ENCODE measurements at regions not wholly inside any gene's neighbourhood (a gene's known extent, or its start where the extent isn't known, plus 50 kb on each side); places are given as distances from the start of the nearest gene placed in this dataset.

DNA sequence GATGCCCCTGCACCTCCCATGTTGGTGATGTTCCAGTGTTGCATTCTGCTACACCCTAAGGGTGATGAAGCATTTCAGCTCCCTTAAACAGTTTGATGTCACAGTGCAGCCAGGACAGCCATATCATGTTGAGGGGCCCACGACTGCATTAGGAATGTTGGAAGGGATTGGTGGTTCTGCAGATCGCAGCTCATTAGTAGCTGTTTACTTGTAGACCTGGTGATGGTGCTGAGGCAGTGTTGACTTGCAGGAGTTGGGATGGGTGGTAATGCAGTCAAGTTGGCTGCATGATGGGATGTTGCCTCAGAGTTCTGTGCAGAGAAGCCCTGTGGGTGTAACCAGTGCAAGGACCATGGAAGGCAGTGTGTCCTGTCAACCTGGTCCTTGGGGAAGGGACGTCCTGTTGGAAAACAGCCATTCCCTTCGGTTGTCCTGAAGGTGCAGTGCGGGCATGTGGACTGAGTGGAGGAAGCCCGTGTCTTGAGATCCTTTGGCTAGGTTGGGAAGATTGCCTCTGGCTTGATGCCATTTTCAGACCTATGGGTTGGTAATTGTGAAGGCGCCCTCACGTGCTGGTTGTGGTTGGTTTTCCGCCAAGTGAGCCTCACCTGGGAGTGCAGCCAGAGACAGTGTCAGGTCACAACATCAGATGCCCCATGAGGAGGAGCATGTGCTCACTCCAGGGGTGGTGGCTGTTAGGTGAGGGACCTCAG, 100.7 kb downstream of the SNRPN start:
- dilution Hi-C loops (cut with HindIII; ENCODE audit: low sequenced_read_pairs, unreplicated experiment), result no loop called here
- Histone ChIP-seq H4K5ac (ENCODE audit: low read depth, low read length) (no peak overlapping the region), H3K9me3 (ENCODE audit: control insufficient read depth, insufficient read depth, low read length) (peaks cover 100% of the 10 kb centered on the region), H3K79me1 (ENCODE audit: low read depth in 1 of 2, low read length in 2 of 2) (no peaks in the 10 kb centered on the region), H3K9ac (ENCODE audit: low read depth, low read length) (no peak overlapping the region), H4K8ac (ENCODE audit: low read depth in 2 of 2, low read length in 2 of 2) (no peak overlapping the region), H2BK5ac (ENCODE audit: low read depth, low read length, poor library complexity, severe bottlenecking) (no peak overlapping the region), H3K4me3 (ENCODE audit: insufficient read depth, low read depth, low read length) (no peak overlapping the region), H3K4ac (ENCODE audit: low read depth, low read length) (no peak overlapping the region), H3K18ac (ENCODE audit: low read depth, low read length) (no peak overlapping the region), H3K27ac (ENCODE audit: insufficient read depth, low read length) (no peak overlapping the region), H4K20me1 (ENCODE audit: insufficient read depth, low read length) (no peaks in the 10 kb centered on the region), H2BK20ac (ENCODE audit: low read depth, low read length) (no peak overlapping the region), H4K91ac (ENCODE audit: insufficient read depth, low read depth, low read length) (no peak overlapping the region), H2AFZ (replicated peaks; ENCODE audit: low read length, poor library complexity) (no peak overlapping the region), H3K4me1 (ENCODE audit: control insufficient read depth, insufficient read depth, low read length) (no peaks in the 10 kb centered on the region), H3K23ac (ENCODE audit: low read depth, low read length) (no peak overlapping the region), H3K9me1 (ENCODE audit: insufficient read depth, low read length) (no peaks in the 10 kb centered on the region), H2BK15ac (ENCODE audit: low read depth, low read length) (no peak overlapping the region), H3K27me3 (ENCODE audit: control insufficient read depth, insufficient read depth, low read length) (no peaks in the 10 kb centered on the region), H2AK9ac (replicated peaks; ENCODE audit: low read depth, low read length, poor library complexity) (no peak overlapping the region), H3K56ac (ENCODE audit: extremely low read depth, insufficient read depth, low read length) (no peak overlapping the region), H3K36me3 (ENCODE audit: control insufficient read depth, insufficient read depth, low read length) (peaks cover 99% of the 10 kb centered on the region), H3K4me2 (ENCODE audit: low read depth, low read length) (no peak overlapping the region), H2BK120ac (ENCODE audit: low read depth, low read length) (no peak overlapping the region), H2AK5ac (ENCODE audit: low read depth, low read length) (no peak overlapping the region), H3K14ac (replicated peaks; ENCODE audit: low read depth, low read length) (no peak overlapping the region)
- WGBS, 2 experiments (ENCODE audit: extremely low coverage in 2 of 2, insufficient read length in 1 of 2), result 73% methylated on average over 4 of the region's 9 CpGs; no CpG with 5 or more reads in 1 of the 2 experiments
- ChIA-PET CTCF (no interaction called here), POLR2A (ENCODE audit: unreplicated experiment) (no interaction called here)
- intact Hi-C loops (cut with micrococcal nuclease), result no loop called here
- ATAC-seq (ENCODE audit: low read depth), result no peak
- BruUV-seq (replicated peaks), result no TSS peak
- TF ChIP-seq SMC3 (IDR thresholded peaks at IDR 0.05; ENCODE audit: low read depth, low read length) (no peak), CEBPB (IDR thresholded peaks at IDR 0.05; ENCODE audit: low read depth, low read length) (no peak), MAZ (IDR thresholded peaks at IDR 0.05; ENCODE audit: borderline replicate concordance, low read depth, low read length) (no peak), BHLHE40 (IDR thresholded peaks at IDR 0.05; ENCODE audit: low read depth, low read length) (no peak), RCOR1 (IDR thresholded peaks at IDR 0.05; ENCODE audit: insufficient replicate concordance, low read length) (no peak), NFE2L2 (IDR thresholded peaks at IDR 0.05; ENCODE audit: low read depth, low read length) (no peak), MAFK (IDR thresholded peaks at IDR 0.05; ENCODE audit: low read depth, low read length) (no peak), FOS (IDR thresholded peaks at IDR 0.05; ENCODE audit: low read depth, low read length) (no peak), CHD1 (IDR thresholded peaks at IDR 0.05; ENCODE audit: low read depth, low read length) (no peak), RAD21 (IDR thresholded peaks at IDR 0.05; ENCODE audit: low read length) (no peak), RFX5 (IDR thresholded peaks at IDR 0.05; ENCODE audit: low read depth, low read length) (no peak), POLR2A (IDR thresholded peaks at IDR 0.05; ENCODE audit: low read depth, low read length) (no peak), MXI1 (IDR thresholded peaks at IDR 0.05; ENCODE audit: borderline replicate concordance, low read depth, low read length) (no peak)
- TF ChIP-seq, protein P1, sequence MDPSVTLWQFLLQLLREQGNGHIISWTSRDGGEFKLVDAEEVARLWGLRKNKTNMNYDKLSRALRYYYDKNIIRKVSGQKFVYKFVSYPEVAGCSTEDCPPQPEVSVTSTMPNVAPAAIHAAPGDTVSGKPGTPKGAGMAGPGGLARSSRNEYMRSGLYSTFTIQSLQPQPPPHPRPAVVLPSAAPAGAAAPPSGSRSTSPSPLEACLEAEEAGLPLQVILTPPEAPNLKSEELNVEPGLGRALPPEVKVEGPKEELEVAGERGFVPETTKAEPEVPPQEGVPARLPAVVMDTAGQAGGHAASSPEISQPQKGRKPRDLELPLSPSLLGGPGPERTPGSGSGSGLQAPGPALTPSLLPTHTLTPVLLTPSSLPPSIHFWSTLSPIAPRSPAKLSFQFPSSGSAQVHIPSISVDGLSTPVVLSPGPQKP (IDR thresholded peaks at IDR 0.05; ENCODE audit: borderline replicate concordance, low read depth, low read length), result no peak
- TF ChIP-seq, protein P2, sequence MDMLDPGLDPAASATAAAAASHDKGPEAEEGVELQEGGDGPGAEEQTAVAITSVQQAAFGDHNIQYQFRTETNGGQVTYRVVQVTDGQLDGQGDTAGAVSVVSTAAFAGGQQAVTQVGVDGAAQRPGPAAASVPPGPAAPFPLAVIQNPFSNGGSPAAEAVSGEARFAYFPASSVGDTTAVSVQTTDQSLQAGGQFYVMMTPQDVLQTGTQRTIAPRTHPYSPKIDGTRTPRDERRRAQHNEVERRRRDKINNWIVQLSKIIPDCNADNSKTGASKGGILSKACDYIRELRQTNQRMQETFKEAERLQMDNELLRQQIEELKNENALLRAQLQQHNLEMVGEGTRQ (IDR thresholded peaks at IDR 0.05; ENCODE audit: low read depth, low read length), result no peak
- TF ChIP-seq, protein P3, sequence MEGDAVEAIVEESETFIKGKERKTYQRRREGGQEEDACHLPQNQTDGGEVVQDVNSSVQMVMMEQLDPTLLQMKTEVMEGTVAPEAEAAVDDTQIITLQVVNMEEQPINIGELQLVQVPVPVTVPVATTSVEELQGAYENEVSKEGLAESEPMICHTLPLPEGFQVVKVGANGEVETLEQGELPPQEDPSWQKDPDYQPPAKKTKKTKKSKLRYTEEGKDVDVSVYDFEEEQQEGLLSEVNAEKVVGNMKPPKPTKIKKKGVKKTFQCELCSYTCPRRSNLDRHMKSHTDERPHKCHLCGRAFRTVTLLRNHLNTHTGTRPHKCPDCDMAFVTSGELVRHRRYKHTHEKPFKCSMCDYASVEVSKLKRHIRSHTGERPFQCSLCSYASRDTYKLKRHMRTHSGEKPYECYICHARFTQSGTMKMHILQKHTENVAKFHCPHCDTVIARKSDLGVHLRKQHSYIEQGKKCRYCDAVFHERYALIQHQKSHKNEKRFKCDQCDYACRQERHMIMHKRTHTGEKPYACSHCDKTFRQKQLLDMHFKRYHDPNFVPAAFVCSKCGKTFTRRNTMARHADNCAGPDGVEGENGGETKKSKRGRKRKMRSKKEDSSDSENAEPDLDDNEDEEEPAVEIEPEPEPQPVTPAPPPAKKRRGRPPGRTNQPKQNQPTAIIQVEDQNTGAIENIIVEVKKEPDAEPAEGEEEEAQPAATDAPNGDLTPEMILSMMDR (conservative IDR thresholded peaks at IDR 0.05; ENCODE audit: low read depth, low read length), result no peak
- in situ Hi-C loops (cut with MboI; ENCODE audit: low sequenced_read_pairs), result no loop called here
- no peak for DNase-seq
